Activated CD8-positive, alpha-beta T cell treated with anti-CD3 and anti-CD28 coated beads for 36 hours (primary cell): ENCODE measurements at regions not wholly inside any gene's neighbourhood (a gene's known extent, or its start where the extent isn't known, plus 50 kb on each side); places are given as distances from the start of the nearest gene placed in this dataset.

Experiments
- ATAC-seq: fragments of 200-7000 bp; cut with Tn5 transposase; one replicate; pipeline ENCODE4 v1.10.0; 2021; ENCODE audit warnings: mild to moderate bottlenecking, moderate library complexity
- CTCF ChIA-PET: fragments of 350-600 bp; sonication (Branson Sonifier 250); formaldehyde crosslinking; loops from one replicate; lab custom pipeline; 2021; ENCODE audit warnings: antibody characterized with exemption; lab: Charles Lee
- POLR2A ChIA-PET: fragments of 350-600 bp; sonication (Branson Sonifier 250); formaldehyde crosslinking; loops from one replicate; lab custom pipeline; 2021; ENCODE audit warnings: antibody characterized with exemption; lab: Charles Lee
- DNase-seq: peaks from one replicate; pipeline ENCODE4 v3.0.0-alpha.2; 2020
- H3K27ac Mint-ChIP-seq: one replicate; pipeline ENCODE4 v1.8.0; 2021; ENCODE audit warnings: mild to moderate bottlenecking, mixed read lengths
- H3K27me3 Mint-ChIP-seq: one replicate; pipeline ENCODE4 v1.8.0; 2021; ENCODE audit warnings: mixed read lengths
- H3K36me3 Mint-ChIP-seq: one replicate; pipeline ENCODE4 v1.8.0; 2021; ENCODE audit warnings: low read depth, mixed read lengths
- H3K4me1 Mint-ChIP-seq: one replicate; pipeline ENCODE4 v1.8.0; 2021; ENCODE audit warnings: low read depth, mixed read lengths
- H3K4me3 Mint-ChIP-seq: one replicate; pipeline ENCODE4 v1.8.0; 2021; ENCODE audit warnings: mild to moderate bottlenecking, moderate library complexity, mixed read lengths
- H3K9me3 Mint-ChIP-seq: one replicate; pipeline ENCODE4 v1.8.0; 2021; ENCODE audit warnings: mixed read lengths
- intact Hi-C: fragments of 100-400 bp; cut with micrococcal nuclease; formaldehyde crosslinking; loops from one replicate; pipeline ENCODE4 v1.10.0; 2022
- TF ChIP-seq, protein P1 (sequence below): fragments of 200-600 bp; IDR thresholded peaks from one replicate; pipeline ENCODE4 v1.8.0; 2022; ENCODE audit warnings: antibody characterized with exemption, mild to moderate bottlenecking

DNA sequence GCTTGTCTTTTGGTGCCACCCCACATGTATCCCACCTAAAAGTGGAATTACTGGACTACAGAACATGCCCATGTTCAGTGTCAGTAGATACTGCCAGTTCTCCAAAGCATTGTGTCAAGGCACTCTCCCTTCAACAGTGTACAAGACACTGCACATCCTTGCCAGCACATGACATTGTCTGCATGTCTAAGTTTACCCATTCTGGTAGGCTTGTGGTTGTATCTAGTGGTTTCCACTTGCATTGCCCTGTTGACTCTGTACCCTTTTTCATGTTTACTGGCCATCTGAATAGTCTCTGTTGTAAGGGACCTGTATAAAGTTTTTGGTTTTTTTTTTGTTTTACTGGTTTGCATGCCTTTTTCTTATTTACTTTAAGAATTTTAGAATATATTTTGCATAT lies 222.4 kb upstream of the CNR1 start:
- Mint-ChIP-seq H3K27me3 (peaks cover 2% of the 10 kb centered on the region), H3K4me1 (no peaks in the 10 kb centered on the region), H3K27ac (no peak overlapping the region), H3K4me3 (no peak overlapping the region), H3K36me3 (no peaks in the 10 kb centered on the region), H3K9me3 (no peaks in the 10 kb centered on the region)
- no peak for ATAC-seq
- TF ChIP-seq, protein P1, sequence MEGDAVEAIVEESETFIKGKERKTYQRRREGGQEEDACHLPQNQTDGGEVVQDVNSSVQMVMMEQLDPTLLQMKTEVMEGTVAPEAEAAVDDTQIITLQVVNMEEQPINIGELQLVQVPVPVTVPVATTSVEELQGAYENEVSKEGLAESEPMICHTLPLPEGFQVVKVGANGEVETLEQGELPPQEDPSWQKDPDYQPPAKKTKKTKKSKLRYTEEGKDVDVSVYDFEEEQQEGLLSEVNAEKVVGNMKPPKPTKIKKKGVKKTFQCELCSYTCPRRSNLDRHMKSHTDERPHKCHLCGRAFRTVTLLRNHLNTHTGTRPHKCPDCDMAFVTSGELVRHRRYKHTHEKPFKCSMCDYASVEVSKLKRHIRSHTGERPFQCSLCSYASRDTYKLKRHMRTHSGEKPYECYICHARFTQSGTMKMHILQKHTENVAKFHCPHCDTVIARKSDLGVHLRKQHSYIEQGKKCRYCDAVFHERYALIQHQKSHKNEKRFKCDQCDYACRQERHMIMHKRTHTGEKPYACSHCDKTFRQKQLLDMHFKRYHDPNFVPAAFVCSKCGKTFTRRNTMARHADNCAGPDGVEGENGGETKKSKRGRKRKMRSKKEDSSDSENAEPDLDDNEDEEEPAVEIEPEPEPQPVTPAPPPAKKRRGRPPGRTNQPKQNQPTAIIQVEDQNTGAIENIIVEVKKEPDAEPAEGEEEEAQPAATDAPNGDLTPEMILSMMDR, result no peak
- ChIA-PET CTCF (no interaction called here), POLR2A (no interaction called here)
- no peak for DNase-seq
- intact Hi-C loops, result no loop called here

GRCh38 chr6:88386167-88386566 lies 220.0 kb upstream of the CNR1 start:
- no peak overlapping the region for H3K4me3 Mint-ChIP-seq
- peaks cover 2% of the 10 kb centered on the region for H3K27me3 Mint-ChIP-seq
- no peaks in the 10 kb centered on the region for H3K36me3 Mint-ChIP-seq
- no peak overlapping the region for H3K27ac Mint-ChIP-seq
- no peaks in the 10 kb centered on the region for H3K9me3 Mint-ChIP-seq
- ATAC-seq (no peak), DNase-seq (no peak)
- POLR2A ChIA-PET, result interaction anchor here (0.5 kb wide), 1 partner anchor 278 kb away, joined by 3 read pairs; no protein-coding TSS in a partner anchor
- TF ChIP-seq, protein P1, result no peak
- intact Hi-C loops, result no loop called here
- CTCF ChIA-PET, result no interaction called here
- no peaks in the 10 kb centered on the region for H3K4me1 Mint-ChIP-seq

- TF ChIP-seq, protein P1, result no peak
- Mint-ChIP-seq H3K4me3 (no peak overlapping the region), H3K4me1 (no peaks in the 10 kb centered on the region), H3K27ac (no peak overlapping the region), H3K27me3 (peaks cover 1% of the 10 kb centered on the region), H3K9me3 (no peaks in the 10 kb centered on the region), H3K36me3 (no peaks in the 10 kb centered on the region)
- DNase-seq (no peak), ATAC-seq (no peak)
- intact Hi-C loops, result no loop called here
- CTCF ChIA-PET, result no interaction called here
- POLR2A ChIA-PET, result interaction anchor here (0.7 kb wide), 1 partner anchor 12 kb away, joined by 3 read pairs; no protein-coding TSS in a partner anchor
Observed at GRCh38 chr6:88383183-88383582, 217.0 kb upstream of the CNR1 start.

- CTCF ChIA-PET, result no interaction called here
- POLR2A ChIA-PET, result no interaction called here
- DNase-seq (no peak), ATAC-seq (no peak)
- Mint-ChIP-seq H3K36me3 (no peaks in the 10 kb centered on the region), H3K9me3 (no peaks in the 10 kb centered on the region), H3K27ac (no peak overlapping the region), H3K4me3 (no peak overlapping the region), H3K4me1 (no peaks in the 10 kb centered on the region), H3K27me3 (peaks cover 1% of the 10 kb centered on the region)
- intact Hi-C loops, result no loop called here
- TF ChIP-seq, protein P1, result no peak
Observed at GRCh38 chr6:88381289-88381642, 215.1 kb upstream of the CNR1 start.

DNA sequence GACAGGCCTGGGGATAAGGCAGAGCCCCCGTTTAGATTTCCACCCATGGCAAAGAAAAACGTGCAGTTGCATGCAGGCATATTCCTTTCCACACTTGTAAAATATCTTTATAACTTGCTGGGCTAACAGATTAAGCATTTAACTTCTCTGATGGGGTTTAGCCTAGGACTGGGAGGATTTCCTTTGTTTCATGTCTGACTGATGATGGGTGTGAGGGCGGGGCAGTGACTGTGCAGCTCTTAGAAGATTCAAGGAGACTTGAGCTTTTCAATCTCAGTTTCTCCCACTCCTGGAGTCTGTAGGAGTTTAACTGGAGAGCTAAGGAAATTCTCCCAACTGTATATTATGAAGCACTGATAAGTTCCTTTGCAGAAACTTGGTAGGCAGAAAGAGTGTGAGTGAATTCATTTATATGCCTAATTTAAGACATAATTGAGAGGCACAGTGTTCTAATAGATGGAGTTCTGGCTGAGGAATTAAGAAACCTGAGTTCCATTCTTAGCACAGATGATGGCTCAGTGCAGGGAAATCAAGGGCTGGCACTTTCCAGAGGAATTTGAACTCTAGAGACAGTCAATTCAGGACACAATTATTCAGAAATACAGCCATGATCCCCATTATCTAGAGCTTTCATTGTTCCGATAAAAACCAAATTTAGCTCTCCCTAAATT lies 214.6 kb upstream of the CNR1 start:
- H3K9me3 Mint-ChIP-seq, result no peaks in the 10 kb centered on the region
- H3K27ac Mint-ChIP-seq, result no peak overlapping the region
- DNase-seq, result no peak
- peaks cover 1% of the 10 kb centered on the region for H3K27me3 Mint-ChIP-seq
- POLR2A ChIA-PET, result no interaction called here
- H3K4me3 Mint-ChIP-seq, result no peak overlapping the region
- CTCF ChIA-PET, result no interaction called here
- TF ChIP-seq, protein P1, result no peak
- intact Hi-C loops, result no loop called here
- H3K4me1 Mint-ChIP-seq, result no peaks in the 10 kb centered on the region
- H3K36me3 Mint-ChIP-seq, result no peaks in the 10 kb centered on the region
- ATAC-seq, result no peak
